ENCODE measurements at regions not wholly inside any gene's neighbourhood (a gene's known extent, or its start where the extent isn't known, plus 50 kb on each side); places are given as distances from the start of the nearest gene placed in this dataset.

DNA sequence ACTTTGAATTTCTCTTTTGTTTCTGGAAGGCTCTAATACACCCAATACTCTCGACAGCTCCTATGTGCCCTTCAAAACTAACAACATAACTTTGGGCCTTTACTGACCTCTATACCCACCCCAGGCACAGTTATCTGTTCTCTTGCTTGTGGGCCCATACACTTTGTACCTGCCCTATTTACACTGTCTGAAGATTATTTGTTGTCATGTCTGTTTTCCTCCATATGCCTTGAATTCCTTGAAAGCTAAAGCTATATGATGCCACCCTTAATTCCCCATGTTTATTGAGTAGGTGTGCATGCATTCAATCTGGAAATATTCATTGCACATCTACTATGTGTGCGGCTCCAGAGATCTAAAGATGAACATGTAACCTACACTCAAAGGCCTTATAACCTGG, 267.6 kb downstream of the PLPP3 start:
- no peak for TF ChIP-seq CTCF (conservative IDR thresholded peaks at IDR 0.05; ENCODE audit: low read length)
- no peak for TF ChIP-seq EZH2phosphoT487 (IDR thresholded peaks at IDR 0.05; ENCODE audit: borderline replicate concordance)

Measured in Loucy (cell line).